Hypothalamus (tissue), 51 donors: ENCODE measurements at regions not wholly inside any gene's neighbourhood (a gene's known extent, or its start where the extent isn't known, plus 50 kb on each side); places are given as distances from the start of the nearest gene placed in this dataset.
A peak's percentile ranks its signal among the peaks of the same experiment; 100 is the strongest.

Source experiments
- DNase-seq, 51 donors: peaks; one replicate each; lab custom pipeline; 2025; lab: John Stamatoyannopoulos, UW

DNA sequence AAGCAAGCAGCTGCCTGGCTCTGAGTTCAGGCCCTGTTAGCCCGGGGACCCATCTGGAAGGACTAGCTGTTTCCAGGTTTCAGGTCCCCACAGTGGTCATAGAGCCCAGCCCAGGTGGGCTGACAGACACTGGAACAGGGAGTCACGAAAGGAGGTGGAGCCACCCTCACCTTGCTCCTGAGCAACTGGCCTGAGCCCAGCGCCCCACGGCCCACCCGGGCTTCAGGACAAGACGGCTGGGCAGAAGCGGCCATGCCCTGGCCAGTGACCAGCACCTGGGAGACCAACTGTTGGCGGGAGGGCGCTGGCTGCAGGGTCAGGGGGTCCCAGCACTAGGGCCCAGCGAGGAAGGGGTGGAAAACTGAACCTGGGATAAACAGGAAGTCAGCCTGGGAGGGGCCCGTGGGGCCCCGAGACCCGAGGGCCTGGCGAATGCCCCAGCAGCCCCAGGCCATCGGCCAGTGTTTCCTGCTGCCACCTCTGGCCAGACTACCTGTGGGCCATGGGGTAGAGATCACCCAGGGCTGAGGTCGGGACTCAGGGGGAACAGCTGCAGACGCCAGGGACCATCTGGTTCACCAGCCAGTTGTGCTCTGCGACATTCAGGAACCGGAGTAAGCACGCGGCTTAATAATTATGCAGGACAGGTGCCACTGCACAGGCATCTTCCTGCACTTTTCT is 282.1 kb upstream of the PPP2R2D start:
- DNase-seq = no peak

DNA sequence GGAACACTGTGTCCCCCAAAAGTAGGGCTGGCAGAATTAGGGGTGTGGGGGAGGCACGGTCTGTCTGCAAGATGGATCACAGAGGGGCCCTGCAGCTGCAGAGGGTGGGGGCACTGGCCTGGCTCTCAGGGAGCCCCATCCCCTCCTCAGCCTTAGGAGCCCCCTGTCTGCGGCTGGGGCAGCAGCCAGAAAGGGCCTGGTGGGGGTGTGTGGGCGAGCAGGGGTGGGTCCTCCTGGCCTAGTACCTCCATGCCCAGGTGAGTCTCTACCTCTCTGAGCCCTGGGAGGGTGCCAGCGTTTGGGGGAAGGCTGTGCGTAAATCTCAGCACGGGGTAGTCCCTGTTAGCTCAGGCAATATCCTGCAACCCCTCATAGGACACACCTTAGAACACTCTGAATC is 280.5 kb upstream of the PPP2R2D start:
- DNase-seq = no peak

DNA sequence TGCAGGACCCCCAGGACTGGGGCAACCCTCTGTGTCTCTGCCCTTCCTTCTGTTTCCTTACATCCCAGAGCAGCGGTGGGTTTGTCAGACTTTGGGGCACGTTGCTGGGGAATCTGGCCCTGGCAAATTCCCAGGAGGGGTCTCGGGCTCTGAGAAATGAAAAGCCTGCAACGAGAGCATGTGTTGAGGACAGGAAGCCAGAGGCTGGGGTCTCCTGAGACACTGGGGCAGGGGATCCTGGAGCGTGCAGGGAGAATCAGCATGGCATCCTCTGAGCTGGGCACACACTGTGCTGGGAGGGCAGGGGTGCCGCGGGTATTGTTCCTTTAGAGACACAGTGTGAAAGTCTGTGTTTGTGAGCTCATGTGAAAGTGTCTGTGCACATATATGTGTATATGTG is 279.9 kb upstream of the PPP2R2D start:
- DNase-seq = no peak

DNA sequence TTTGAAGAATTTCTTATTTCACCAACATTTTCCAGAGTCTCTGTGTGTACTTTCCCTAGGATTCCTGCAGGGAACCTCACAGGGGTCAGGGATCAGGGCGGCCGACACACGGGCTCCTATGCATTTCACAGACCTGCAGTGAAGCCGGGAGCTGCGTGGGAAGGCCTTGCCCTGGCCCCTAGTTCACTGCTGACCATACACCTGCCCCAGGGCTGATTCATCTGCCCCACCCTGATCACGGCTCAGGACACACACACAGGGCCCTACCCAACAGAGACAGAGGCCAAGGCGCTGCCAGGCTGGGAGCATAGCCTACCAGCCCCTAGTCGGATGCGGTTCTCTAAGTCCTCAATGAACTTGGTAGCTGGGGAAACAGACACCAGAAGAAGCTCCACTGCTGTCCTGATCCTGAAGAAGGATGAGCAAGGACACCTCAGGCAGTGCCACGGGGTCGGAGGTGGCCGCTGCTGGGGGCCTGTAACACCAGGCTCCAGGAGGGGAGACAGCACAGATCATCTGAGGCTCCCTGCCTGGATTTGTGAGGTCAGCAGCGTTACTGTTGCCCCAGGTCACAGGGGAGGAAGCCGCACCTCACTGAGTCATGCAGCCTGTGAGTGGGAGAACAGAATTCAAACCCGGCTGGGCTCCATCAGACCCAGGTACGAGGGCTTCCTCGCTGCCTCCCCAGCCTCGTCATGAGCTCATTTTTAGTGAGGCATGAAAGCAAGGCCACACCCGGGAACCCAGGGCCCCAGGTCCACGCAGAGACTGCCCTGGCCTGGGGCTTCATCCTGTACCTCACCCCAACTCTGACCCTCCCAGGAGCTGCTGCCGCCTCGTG is 278.8 kb upstream of the PPP2R2D start:
- peak in 2 of 51 donors; percentile 12 to 35 for DNase-seq

DNA sequence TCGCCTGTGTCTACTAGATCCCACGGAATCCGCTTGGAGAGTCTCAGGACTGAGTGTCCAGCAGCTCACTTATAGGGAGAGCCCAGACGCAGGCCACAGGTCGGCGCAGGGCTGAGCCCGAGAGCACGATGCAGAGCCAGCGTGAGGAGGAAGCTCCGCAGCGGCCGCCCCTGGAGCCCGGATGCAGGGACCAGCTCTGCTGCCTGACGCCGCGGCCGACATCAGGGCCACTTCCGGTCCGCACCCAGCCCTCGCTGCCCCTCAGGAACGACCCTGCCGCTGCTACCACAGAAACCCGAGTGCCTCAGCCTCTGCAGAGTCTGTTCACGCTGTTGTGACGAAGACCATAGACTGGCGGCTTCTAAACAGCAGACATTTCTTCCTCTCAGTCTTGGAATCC is 275.8 kb upstream of the PPP2R2D start:
- DNase-seq = no peak

DNA sequence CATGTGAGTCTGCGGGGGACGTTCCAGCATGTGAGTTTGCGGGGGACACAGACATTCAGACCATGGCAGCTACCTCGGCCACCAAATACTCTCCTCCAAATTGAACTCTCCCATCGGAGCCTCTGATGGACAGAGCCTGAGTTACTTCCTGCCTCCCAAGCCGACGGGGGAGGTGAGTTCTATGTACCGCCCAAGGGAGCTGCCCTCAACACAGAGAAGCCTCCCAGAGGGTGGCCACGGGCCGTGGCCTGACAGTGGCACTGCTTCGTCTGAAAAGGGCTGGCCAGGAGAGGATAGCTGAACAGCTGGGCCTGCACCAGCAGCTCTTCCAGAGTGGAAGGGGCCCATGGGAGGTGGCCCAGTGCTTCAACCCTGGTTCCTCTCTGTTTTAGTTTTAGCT is 274.5 kb upstream of the PPP2R2D start:
- DNase-seq = no peak

DNA sequence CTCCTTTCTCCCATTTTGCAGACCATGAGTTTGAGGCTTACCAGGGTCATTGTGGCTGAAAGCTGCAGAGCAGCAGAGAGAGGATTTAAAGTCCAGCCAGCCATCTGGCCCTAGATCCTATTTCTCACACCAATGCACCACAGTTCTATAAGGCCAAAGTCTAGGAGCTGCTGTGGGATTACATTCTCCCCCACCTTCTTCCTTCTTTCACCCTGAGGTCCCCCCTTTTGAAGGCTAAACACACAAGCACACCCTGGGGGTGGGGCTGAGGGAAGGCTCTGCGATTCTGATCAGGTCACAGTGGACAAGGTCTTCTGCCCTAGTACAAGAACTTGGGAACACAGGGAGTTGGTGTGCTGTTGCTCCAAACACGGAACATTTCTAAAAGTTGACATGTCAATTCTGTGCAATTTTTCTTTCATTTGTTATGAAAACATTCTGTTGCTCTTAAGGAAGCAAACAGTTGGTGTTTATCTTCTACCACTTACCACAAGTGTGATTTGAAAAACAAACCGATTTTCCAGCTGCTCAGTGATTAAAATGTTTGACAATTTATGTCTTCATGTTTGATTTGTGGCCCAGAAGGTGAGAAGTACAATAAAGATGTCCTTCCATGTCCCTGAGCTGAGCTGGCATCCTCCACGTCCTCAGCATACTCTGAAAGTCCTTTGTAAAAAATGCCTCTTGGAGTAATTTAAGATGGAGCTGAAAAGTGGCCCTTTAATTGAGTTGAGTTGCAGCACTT is 271.6 kb upstream of the PPP2R2D start:
- DNase-seq = no peak

DNA sequence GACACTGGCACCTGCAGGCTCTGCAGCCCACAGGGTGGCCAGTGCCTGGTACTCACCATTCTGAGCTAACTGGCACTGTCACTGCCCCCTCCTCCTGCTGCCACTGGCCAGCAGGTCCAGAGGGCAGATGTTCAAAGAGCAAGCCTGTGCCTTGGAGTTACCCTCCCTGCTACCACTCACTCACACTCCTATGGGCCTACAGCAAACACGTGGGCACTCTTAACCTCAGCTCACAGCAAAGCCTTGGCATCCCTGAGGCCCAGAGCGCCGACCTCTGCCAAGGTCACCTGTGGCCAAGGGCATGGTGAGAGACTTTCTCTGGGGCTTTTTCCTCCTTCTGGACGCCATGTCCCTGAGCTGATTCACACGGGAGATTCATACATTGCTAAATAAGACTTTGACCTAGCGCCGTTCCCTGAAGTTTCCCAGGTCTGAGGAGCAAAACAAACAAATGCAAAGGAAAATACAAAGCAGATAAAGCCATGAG is 270.0 kb upstream of the PPP2R2D start:
- DNase-seq = no peak

DNA sequence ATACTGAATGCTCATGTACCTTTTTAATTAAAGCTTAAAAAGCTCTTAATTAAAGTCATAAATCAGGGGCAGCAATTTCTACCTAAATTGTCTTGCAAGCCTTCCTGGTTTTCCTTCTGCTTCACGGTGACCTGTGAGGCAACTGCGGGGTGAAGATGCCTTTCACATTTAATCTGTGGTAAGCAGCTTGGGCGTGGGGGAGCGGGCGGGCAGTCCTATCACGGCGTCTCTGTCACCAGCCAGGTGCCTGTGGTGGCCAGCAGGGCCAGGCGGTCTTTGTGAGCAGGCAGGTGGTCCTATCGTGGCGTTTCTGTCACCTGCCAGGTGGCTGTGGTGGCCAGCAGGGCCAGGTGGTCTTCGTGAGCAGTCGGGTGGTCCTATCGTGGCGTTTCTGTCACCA is 269.2 kb upstream of the PPP2R2D start:
- no peak for DNase-seq

DNA sequence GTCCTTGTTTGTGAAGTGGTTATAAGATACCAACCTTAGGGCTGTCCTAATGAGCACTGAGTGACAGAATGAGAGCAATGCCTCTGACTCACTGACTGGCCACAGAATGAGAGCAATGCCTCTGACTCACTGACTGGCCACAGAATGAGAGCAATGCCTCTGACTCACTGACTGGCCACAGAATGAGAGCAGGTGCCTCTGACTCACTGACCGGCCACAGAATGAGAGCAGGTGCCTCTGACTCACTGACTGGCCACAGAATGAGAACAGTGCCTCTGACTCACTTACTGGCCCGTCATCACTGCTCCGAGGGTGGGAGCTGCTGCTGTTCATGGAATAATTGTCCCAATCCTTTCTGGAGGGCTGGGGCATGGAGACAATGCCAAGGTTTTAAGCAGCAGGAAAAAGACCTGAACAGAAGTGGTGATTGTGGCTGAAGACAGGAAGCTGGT is 265.2 kb upstream of the PPP2R2D start:
- DNase-seq = peak in 1 of 51 donors; percentile 26

DNA sequence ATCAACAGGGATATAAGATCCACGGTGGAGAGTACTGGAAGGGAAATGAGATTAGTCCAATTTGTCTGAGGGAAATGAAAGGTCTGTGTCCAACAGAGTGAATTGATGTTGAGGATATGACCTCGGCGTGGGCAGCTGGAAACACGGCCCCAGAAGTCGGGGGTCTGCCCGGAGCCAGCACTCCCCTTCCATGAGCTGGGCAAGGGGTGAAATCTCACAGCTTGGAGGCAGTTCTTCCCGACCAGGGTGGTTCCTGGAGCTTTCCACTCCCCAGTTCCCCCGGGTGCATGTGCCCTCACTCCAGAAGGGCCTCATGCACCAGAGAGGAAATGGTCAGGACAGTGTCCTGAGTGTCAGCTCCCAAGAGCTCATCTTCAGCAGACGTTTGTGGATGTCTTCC is 264.7 kb upstream of the PPP2R2D start:
- DNase-seq = no peak

DNA sequence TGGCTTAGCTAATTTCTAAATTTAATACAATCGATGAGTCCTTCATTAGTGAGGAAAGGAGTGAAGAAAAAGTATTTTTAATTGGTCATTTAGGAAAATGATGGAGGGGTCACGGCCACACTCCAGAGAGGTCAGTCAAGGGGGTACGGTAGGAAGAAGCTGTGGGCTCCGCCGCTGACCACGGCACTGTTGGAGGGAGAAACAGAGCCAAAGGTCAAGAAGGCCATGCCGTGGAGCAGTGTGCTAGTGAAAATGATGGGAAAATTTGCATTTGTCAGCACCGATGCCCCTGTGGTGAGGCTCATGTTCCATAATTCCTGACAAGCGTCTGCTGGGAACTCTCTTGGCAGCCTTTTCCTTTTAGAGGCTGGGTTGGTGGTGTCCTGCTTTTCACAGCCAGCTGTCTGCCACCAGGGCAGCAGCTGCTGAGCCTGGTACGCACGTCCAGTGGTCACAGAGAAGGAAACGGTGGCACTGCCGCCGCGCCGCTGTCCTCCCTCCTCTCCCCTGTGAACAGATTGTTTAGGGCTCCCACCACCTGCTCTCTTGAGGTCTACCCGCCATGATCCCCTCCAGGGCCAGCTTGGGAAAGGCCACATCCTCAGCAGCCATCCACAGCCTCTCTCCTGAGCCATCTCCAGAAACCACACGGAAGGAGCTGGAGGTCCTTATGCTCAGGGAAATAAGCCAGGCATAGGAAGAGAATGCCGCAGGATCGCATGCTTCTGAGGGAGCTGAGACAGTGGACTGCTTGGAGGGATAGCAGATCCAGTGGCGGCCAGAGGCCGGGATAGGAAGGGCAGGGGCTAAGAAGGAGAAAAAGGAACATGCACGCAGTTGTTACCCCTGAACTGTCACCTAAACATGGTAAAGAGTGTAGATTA is 263.7 kb upstream of the PPP2R2D start:
- DNase-seq = no peak

DNA sequence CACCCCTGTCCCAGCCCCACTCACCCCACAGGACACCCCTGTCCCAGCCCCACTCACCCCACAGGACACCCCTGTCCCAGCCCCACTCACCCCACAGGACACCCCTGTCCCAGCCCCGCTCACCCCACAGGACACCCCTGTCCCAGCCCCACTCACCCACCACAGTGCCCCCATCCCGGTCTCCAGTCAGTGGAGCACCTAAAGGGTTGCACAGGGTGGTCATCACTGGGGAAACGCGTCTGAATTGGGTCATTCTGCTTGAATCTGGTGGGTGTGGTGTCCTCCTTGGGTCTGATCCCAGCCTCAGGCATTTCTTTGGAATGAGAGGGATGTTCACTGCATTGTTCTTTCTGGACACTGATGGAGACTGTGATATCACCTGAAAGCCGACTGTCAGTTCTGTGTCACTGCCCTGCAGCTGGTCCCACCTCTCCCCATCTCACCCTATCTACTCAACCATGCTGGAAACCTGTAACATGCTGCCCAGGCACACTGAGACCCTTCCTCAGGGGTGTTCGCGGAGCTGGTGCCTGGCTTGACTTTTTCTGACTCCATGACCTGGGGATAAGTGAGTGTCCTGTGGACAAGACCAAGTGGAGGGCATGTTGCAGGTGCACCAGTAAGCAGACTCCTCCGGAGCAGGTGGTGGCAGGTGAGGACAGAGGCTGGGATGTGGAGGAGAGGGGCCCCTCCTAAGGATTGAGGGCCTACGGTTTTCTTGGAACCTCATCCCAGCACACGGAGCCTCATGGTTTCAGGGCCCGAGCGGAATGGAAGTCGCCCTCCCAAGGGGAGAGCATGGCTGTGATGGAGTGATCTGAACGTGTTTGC is 262.5 kb upstream of the PPP2R2D start:
- DNase-seq = no peak

DNA sequence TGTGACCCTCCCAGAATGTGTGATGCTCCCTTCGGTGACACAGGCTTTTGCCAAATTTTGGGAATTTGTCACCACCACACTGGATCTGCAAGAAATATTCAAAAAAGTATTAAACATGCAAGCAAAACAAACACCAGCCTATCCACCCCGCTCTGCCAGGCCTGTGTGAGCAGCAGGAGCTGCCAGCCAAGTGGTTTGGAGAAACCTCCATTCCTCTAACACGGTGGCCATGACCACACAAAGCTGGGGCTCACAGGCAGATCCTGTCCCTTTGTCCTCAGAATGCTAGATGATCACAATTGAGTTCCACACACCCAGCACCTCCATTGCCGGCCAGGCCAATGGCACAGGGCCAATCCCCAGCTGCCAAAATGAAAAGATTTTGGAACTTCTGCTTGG is 261.9 kb upstream of the PPP2R2D start:
- no peak for DNase-seq

DNA sequence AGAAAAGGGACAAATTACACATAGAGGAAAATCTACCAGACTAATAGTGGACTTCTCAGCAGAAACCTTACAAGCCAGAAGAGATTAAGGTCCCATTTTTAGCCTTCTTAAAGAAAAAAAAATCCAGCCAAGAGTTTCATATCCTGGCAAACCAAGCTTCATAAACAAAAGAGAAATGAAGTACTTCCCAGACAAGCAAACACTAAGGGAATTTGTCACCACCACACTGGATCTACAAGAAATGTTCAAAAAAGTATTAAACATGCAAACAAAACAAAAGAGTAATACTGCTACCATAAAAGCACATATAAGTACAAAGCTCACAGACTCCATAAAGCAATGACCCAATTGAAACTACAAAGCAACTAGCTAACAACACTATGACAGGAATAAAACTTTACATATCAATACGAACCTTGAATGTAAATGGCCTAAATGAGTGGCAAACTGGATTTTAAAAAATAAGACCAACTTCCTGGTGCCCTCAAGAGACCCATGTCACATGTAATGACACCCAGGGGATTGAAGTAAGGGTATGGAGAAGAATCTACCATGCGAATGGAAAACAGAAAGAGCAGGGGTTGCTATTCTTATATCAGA is 260.7 kb upstream of the PPP2R2D start:
- no peak for DNase-seq

DNA sequence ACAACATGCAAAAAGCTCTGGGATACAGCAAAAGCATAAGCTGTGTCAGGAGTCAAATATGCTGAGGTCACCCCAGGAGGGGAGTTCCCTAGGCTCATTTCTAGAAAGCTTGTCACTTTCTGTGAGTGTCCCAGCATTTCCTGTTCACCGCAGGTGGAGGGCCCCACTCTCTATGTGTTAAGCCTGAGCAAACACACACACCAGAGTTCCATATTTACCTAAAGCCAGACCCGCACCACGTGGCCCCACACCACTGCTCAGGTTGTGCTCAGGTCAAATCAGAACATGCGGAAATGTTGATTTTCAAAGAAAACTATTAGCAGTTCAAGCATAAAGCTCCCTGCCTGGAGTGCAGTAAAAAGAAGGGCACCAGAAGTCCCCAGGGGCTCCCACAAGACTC is 259.6 kb upstream of the PPP2R2D start:
- DNase-seq = no peak

DNA sequence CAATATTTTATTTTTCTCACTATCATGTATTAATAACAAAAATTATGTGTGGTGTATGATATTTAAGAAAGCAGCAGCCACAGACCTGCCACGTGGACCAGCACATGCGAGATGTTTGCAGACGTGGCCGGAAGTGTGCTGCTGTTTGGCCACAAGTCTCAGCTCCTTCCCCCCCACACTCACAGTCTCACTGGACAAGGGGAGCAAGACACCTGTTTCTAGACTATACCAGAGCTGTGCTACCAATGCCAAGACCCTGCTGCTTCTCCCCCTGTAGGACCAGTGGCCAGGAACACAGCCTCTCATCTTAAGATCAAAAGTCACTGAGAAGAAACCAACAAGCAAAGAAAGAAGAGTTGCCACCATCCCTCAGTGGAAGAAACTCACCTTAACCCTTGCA is 258.9 kb upstream of the PPP2R2D start:
- DNase-seq = no peak

DNA sequence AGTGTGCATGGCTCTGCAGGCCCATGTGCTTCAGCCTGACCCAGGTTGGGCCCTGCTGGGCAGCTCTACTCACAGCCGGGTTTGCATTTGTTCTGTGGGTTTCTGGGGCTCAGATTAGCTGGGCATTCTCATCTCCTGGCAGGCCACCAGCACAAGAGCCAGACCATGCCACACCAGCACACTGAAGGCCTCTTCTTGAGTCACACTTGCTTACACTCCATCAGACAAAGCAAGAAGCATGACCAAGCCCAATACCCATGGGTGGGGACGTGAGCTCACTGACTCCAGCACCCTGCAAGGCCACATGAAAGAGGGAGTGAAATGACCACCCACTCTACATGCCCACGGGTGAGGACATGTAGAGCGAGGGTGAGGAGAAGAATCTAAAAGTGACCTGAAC is 257.8 kb upstream of the PPP2R2D start:
- no peak for DNase-seq

DNA sequence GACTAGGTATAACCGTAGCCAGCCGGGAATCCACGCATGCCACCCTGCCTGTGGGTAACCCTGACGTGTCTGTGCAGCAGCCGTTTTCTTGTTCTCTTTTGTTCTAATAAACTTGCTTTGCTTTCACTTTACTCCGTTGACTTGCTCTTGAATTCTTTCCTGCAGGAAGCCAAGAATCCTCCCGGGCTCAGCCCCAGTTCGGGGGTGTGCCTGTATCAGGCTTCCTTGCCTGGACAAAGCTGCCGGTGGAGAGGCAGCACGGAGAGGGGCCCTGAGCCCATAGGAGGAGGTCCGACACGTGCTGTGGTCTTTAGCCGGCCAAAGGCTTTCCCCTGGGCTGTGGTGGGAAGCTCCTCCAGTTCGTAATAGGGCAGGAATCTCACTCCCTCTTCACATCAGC is 256.5 kb upstream of the PPP2R2D start:
- DNase-seq = peak in 1 of 51 donors; percentile 37
